Esophagus muscularis mucosa (tissue), 4 donors: ENCODE measurements at regions not wholly inside any gene's neighbourhood (a gene's known extent, or its start where the extent isn't known, plus 50 kb on each side); places are given as distances from the start of the nearest gene placed in this dataset.

Source experiments
- DNase-seq: peaks from one replicate; pipeline ENCODE4 v3.0.0-alpha.2; 2017; ENCODE audit errors: extremely low spot score
- H3K27ac ChIP-seq, 4 donors: fragments of 200-600 bp; sonication (generic); replicated peaks in 1 of 4; 1 replicate in 3 of 4; 2 replicates in 1 of 4; pipeline ENCODE4 v1.5.1; 2016 to 2019; ENCODE audit warnings: mild to moderate bottlenecking in 1 of 4
- H3K27me3 ChIP-seq, 4 donors: fragments of 200-600 bp; sonication (generic); one replicate each; pipeline versions ENCODE4 v1.5.1 to v1.6.0; 2016 to 2019
- H3K36me3 ChIP-seq, 4 donors: fragments of 200-600 bp; sonication (generic); one replicate each; pipeline ENCODE4 v1.5.1; 2016 to 2019
- H3K4me1 ChIP-seq, 4 donors: fragments of 200-600 bp; sonication (generic); one replicate each; pipeline ENCODE4 v1.5.1; 2016 to 2019
- H3K4me3 ChIP-seq, 4 donors: fragments of 200-600 bp; sonication (generic); 1 replicate in 2 of 4; 2 replicates in 2 of 4; pipeline ENCODE4 v1.5.1; 2016 to 2019; ENCODE audit warnings: mild to moderate bottlenecking in 4 of 4, moderate library complexity in 1 of 4
- H3K9me3 ChIP-seq, 4 donors: fragments of 200-600 bp; sonication (generic); 1 replicate in 3 of 4; 2 replicates in 1 of 4; pipeline ENCODE4 v1.5.1; 2016 to 2019
- EP300 ChIP-seq: sonication (generic); formaldehyde crosslinking; IDR thresholded peaks from one replicate; pipeline ENCODE4 v1.6.1; 2017; ENCODE audit warnings: antibody characterized with exemption
- POLR2A ChIP-seq: fragments of 450-650 bp; IDR thresholded peaks from one replicate; pipeline ENCODE4 v1.6.1; 2017; ENCODE audit warnings: antibody characterized with exemption, moderate library complexity, mild to moderate bottlenecking, low read depth
- POLR2AphosphoS5 ChIP-seq, 2 donors: sonication (generic); formaldehyde crosslinking; IDR thresholded peaks; one replicate each; pipeline ENCODE4 v1.6.1; 2017; ENCODE audit warnings: antibody characterized with exemption in 2 of 2
- WGBS: methylation state at CpG from one replicate; pipeline ENCODE4 v1.1.5; 2018; 5-methylcytosine and 5-hydroxymethylcytosine counted together
- intact Hi-C: fragments of 100-400 bp; cut with DNase I; formaldehyde crosslinking; loops from one replicate; pipeline ENCODE4 v1.15.1; 2023
- TF ChIP-seq, protein P1 (sequence below), 3 experiments: fragments of 200-600 bp in 2 of 3; fragments of 450-650 bp in 1 of 3; sonication (generic) in 2 of 3; IDR thresholded peaks; one replicate each; pipeline ENCODE4 v1.5.1; 2017 to 2019; ENCODE audit warnings: antibody characterized with exemption in 3 of 3, mild to moderate bottlenecking in 2 of 3, moderate library complexity in 1 of 3

DNA sequence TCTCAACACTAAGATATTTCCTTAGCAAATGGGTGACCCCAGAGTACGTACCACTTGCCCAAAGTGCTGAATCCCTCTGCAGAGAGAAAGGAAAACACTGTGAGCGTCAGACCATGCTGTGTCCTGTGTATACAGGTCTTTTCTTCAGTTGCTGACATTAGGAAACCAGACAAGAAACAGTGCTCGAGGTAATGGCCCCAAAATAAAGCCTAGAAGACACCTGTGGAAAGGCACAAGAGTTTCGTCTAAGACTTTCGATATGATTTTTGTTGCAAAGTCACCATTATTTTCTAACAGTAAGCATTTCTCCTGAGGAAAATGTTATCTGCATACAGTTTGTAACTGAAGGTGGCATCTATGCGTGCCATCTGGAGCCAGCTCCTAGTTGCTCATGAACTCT, 62.0 kb upstream of the SIMC1 start:
- 68% methylated on average over 6 of the region's 6 CpGs for WGBS
- no peak for DNase-seq
- Histone ChIP-seq H3K36me3 (no peaks in the 10 kb centered on the region), H3K4me3 (no peak overlapping the region), H3K9me3 (no peaks in the 10 kb centered on the region), H3K27me3 (peaks cover 0 to 56% (median 4%) of the 10 kb centered on the region in 4 donors), H3K27ac (no peak overlapping the region), H3K4me1 (no peaks in the 10 kb centered on the region)
- intact Hi-C loops: no loop called here
- TF ChIP-seq, protein P1, sequence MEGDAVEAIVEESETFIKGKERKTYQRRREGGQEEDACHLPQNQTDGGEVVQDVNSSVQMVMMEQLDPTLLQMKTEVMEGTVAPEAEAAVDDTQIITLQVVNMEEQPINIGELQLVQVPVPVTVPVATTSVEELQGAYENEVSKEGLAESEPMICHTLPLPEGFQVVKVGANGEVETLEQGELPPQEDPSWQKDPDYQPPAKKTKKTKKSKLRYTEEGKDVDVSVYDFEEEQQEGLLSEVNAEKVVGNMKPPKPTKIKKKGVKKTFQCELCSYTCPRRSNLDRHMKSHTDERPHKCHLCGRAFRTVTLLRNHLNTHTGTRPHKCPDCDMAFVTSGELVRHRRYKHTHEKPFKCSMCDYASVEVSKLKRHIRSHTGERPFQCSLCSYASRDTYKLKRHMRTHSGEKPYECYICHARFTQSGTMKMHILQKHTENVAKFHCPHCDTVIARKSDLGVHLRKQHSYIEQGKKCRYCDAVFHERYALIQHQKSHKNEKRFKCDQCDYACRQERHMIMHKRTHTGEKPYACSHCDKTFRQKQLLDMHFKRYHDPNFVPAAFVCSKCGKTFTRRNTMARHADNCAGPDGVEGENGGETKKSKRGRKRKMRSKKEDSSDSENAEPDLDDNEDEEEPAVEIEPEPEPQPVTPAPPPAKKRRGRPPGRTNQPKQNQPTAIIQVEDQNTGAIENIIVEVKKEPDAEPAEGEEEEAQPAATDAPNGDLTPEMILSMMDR (IDR thresholded peaks at IDR 0.05): no peak
- TF ChIP-seq EP300 (no peak), POLR2A (no peak), POLR2AphosphoS5 (IDR thresholded peaks at IDR 0.05) (no peak)

DNA sequence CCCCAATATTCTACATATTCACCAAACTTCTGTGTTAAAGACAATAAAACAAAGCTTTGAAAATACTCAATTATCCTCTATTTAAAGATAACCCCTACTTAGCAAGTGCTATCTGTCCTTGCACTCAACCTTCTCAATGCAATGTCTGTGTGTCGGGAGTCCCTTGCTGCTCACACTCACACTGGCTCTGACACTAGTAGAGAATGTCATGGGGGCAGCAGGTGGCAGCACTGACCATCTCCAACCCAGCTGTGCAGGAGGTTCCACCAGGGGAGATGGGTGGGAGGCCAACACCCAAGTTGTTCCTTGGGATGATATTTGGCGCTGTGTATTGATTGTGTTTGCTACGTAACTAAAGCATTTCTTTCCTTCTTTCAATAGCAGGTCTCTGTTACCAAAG, 59.4 kb upstream of the SIMC1 start:
- intact Hi-C loops: no loop called here
- no peaks in the 10 kb centered on the region for H3K4me1 ChIP-seq
- H3K36me3 ChIP-seq: no peaks in the 10 kb centered on the region
- H3K27ac ChIP-seq: no peak overlapping the region
- TF ChIP-seq POLR2A (no peak), POLR2AphosphoS5 (IDR thresholded peaks at IDR 0.05) (no peak), EP300 (no peak)
- TF ChIP-seq, protein P1 (IDR thresholded peaks at IDR 0.05): no peak
- no peak overlapping the region for H3K4me3 ChIP-seq
- 100% methylated on average over 3 of the region's 3 CpGs for WGBS
- peaks cover 0 to 50% (median 1%) of the 10 kb centered on the region in 4 donors for H3K27me3 ChIP-seq
- H3K9me3 ChIP-seq: no peaks in the 10 kb centered on the region
- DNase-seq: no peak

DNA sequence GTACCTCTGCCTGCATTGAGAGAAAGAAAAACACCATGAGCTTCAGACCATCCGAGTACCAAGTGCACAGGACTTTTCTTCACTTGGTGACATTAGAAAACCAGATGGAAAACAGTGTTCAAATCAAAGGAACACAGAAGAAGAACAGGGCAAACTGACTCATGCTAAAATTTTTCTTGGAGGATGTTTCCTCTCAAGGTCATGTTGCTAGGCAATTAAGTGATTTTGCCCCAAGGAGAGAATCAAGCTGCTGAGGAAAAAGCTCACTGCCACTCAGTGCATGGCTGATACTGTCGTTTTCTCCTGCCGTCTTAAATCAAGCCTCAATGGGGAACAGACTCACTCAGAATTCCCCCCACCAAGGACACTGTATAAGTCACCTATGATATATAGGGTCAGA, 57.9 kb upstream of the SIMC1 start:
- no peak for TF ChIP-seq POLR2AphosphoS5 (IDR thresholded peaks at IDR 0.05)
- TF ChIP-seq, protein P1 (IDR thresholded peaks at IDR 0.05): no peak
- TF ChIP-seq EP300: no peak
- no peak for TF ChIP-seq POLR2A
- H3K27me3 ChIP-seq: peaks cover 0 to 39% (median 1%) of the 10 kb centered on the region in 4 donors
- no peak for DNase-seq
- H3K4me3 ChIP-seq: no peak overlapping the region
- WGBS: 41% methylated on average over 3 of the region's 3 CpGs
- no peaks in the 10 kb centered on the region for H3K36me3 ChIP-seq
- intact Hi-C loops: no loop called here
- no peaks in the 10 kb centered on the region for H3K9me3 ChIP-seq
- H3K27ac ChIP-seq: no peak overlapping the region
- no peaks in the 10 kb centered on the region for H3K4me1 ChIP-seq

DNA sequence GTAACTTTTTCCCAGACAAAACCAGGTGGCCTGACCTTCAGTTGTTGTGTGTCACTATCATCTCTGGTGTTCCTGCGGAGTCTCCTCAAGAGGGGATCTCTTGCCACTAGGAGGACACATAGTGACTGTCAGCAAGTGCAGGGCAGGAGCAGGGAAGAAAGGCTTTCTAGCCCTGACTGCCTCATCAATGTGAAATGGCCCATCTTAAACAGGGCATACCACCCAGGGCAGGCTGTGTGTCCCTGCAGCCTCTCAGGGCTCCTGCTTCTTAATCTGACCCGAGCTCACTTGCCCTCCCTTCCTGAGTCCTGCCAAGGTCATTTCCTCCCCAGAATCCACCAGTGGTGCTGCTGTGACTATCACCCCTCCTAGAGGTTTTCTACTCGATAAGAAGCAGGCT, 57.4 kb upstream of the SIMC1 start:
- H3K9me3 ChIP-seq: no peaks in the 10 kb centered on the region
- no peak overlapping the region for H3K27ac ChIP-seq
- no peak for DNase-seq
- WGBS: 49% methylated on average over 3 of the region's 3 CpGs
- no peaks in the 10 kb centered on the region for H3K36me3 ChIP-seq
- intact Hi-C loops: no loop called here
- peaks cover 0 to 35% (median under 1%) of the 10 kb centered on the region in 4 donors for H3K27me3 ChIP-seq
- H3K4me1 ChIP-seq: no peaks in the 10 kb centered on the region
- no peak overlapping the region for H3K4me3 ChIP-seq
- TF ChIP-seq, protein P1 (IDR thresholded peaks at IDR 0.05): no peak
- TF ChIP-seq POLR2A: no peak
- no peak for TF ChIP-seq POLR2AphosphoS5 (IDR thresholded peaks at IDR 0.05)
- TF ChIP-seq EP300: no peak

DNA sequence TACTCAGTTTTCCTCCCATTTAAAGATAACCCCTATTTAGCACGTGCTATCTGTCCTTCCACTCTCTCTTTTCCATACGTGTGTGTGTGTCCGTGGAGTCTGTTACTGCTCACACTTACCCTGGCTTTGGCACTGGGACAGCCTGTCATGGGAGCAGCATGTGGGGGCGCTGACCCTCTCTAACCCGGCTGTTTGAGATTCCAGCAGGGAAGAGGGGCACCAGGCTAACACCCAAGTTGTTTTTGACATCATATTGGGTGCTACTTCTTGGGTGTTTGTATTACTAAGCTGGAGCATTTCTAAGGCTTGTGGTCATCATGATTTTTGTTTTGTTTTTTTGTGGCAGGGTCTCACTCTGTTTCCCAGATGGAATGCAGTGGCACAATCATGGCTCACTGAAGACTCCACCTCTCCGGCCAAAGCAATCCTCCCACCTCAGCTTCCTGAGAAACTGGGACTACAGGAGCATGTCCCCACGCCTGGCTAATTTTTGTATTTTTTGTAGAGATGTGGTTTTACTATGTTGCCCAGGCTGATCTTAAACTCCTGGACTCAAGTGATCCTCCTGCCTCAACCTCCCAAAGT, 56.9 kb upstream of the SIMC1 start:
- DNase-seq: no peak
- H3K36me3 ChIP-seq: no peaks in the 10 kb centered on the region
- H3K27me3 ChIP-seq: peaks cover 0 to 29% (median 0%) of the 10 kb centered on the region in 4 donors
- TF ChIP-seq POLR2AphosphoS5 (IDR thresholded peaks at IDR 0.05): no peak
- 78% methylated on average over 7 of the region's 7 CpGs for WGBS
- no peaks in the 10 kb centered on the region for H3K4me1 ChIP-seq
- intact Hi-C loops: no loop called here
- H3K27ac ChIP-seq: no peak overlapping the region
- no peaks in the 10 kb centered on the region for H3K9me3 ChIP-seq
- no peak overlapping the region for H3K4me3 ChIP-seq
